ENCODE measurements at regions not wholly inside any gene's neighbourhood (a gene's known extent, or its start where the extent isn't known, plus 50 kb on each side); places are given as distances from the start of the nearest gene placed in this dataset.

GRCh38 chr5:54831233-54831632 is 154.2 kb downstream of the ESM1 start:
- TF ChIP-seq ZNF274 (IDR thresholded peaks at IDR 0.05; ENCODE audit: low read depth, low read length): no peak

GRCh38 chr5:54829676-54830535 is 155.5 kb downstream of the ESM1 start:
- no peak for TF ChIP-seq ZNF274 (IDR thresholded peaks at IDR 0.05; ENCODE audit: low read depth, low read length)
- no peak overlapping the region for H3K4me3 ChIP-seq (ENCODE audit: low read length)

More at GRCh38 chr5:54831233-54831632, 154.2 kb downstream of the ESM1 start:
- no peak overlapping the region for H3K4me3 ChIP-seq (ENCODE audit: low read length)

- TF ChIP-seq ZNF274 (IDR thresholded peaks at IDR 0.05; ENCODE audit: low read depth, low read length): no peak
- no peak overlapping the region for H3K4me3 ChIP-seq (ENCODE audit: low read length)
Observed at GRCh38 chr5:54829102-54829501, 156.3 kb downstream of the ESM1 start.

GRCh38 chr5:54828151-54828550 is 157.2 kb downstream of the ESM1 start:
- no peak overlapping the region for H3K4me3 ChIP-seq (ENCODE audit: low read length)
- no peak for TF ChIP-seq ZNF274 (IDR thresholded peaks at IDR 0.05; ENCODE audit: low read depth, low read length)

- no peak for TF ChIP-seq ZNF274 (IDR thresholded peaks at IDR 0.05; ENCODE audit: low read depth, low read length)
- no peak overlapping the region for H3K4me3 ChIP-seq (ENCODE audit: low read length)
Observed at GRCh38 chr5:54825005-54825404, 160.4 kb downstream of the ESM1 start.

GRCh38 chr5:54823006-54823405 is 162.4 kb downstream of the ESM1 start:
- H3K4me3 ChIP-seq (ENCODE audit: low read length): no peak overlapping the region
- no peak for TF ChIP-seq ZNF274 (IDR thresholded peaks at IDR 0.05; ENCODE audit: low read depth, low read length)

- TF ChIP-seq ZNF274 (IDR thresholded peaks at IDR 0.05; ENCODE audit: low read depth, low read length): no peak
- H3K4me3 ChIP-seq (ENCODE audit: low read length): no peak overlapping the region
Observed at GRCh38 chr5:54822324-54822687, 163.1 kb downstream of the ESM1 start.

GRCh38 chr5:54821445-54822323 is 163.7 kb downstream of the ESM1 start:
- TF ChIP-seq ZNF274 (IDR thresholded peaks at IDR 0.05; ENCODE audit: low read depth, low read length): no peak
- no peak overlapping the region for H3K4me3 ChIP-seq (ENCODE audit: low read length)

- H3K4me3 ChIP-seq (ENCODE audit: low read length): no peak overlapping the region
- TF ChIP-seq ZNF274 (IDR thresholded peaks at IDR 0.05; ENCODE audit: low read depth, low read length): no peak
Observed at GRCh38 chr5:54820346-54821134, 164.9 kb downstream of the ESM1 start.

- no peak overlapping the region for H3K4me3 ChIP-seq (ENCODE audit: low read length)
- no peak for TF ChIP-seq ZNF274 (IDR thresholded peaks at IDR 0.05; ENCODE audit: low read depth, low read length)
Observed at GRCh38 chr5:54807421-54807820, 178.0 kb downstream of the ESM1 start.

- no peak overlapping the region for H3K4me3 ChIP-seq (ENCODE audit: low read length)
- no peak for TF ChIP-seq ZNF274 (IDR thresholded peaks at IDR 0.05; ENCODE audit: low read depth, low read length)
Observed at GRCh38 chr5:54804521-54804920, 180.9 kb downstream of the ESM1 start.

GRCh38 chr5:54804086-54804485 is 181.3 kb downstream of the ESM1 start:
- no peak overlapping the region for H3K4me3 ChIP-seq (ENCODE audit: low read length)
- TF ChIP-seq ZNF274 (IDR thresholded peaks at IDR 0.05; ENCODE audit: low read depth, low read length): no peak

- no peak for TF ChIP-seq ZNF274 (IDR thresholded peaks at IDR 0.05; ENCODE audit: low read depth, low read length)
- H3K4me3 ChIP-seq (ENCODE audit: low read length): no peak overlapping the region
Observed at GRCh38 chr5:54803471-54804011, 181.9 kb downstream of the ESM1 start.

GRCh38 chr5:54799645-54800044 is 185.7 kb downstream of the ESM1 start:
- no peak for TF ChIP-seq ZNF274 (IDR thresholded peaks at IDR 0.05; ENCODE audit: low read depth, low read length)
- H3K4me3 ChIP-seq (ENCODE audit: low read length): no peak overlapping the region

Data from GM08714 (cell line).